ENCODE measurements at regions not wholly inside any gene's neighbourhood (a gene's known extent, or its start where the extent isn't known, plus 50 kb on each side); places are given as distances from the start of the nearest gene placed in this dataset.

- Histone ChIP-seq H3K4me3 (no peak overlapping the region), H3K27ac (no peak overlapping the region)
- TF ChIP-seq CTCF (IDR thresholded peaks at IDR 0.05): no peak
- DNase-seq (ENCODE audit: low spot score): no peak
Observed at GRCh38 chr12:59036347-59036746, 116.0 kb upstream of the LRIG3 start.

GRCh38 chr12:59031313-59031712 is 111.0 kb upstream of the LRIG3 start:
- no peak for TF ChIP-seq CTCF (IDR thresholded peaks at IDR 0.05)
- no peak overlapping the region for H3K4me3 ChIP-seq
- DNase-seq (ENCODE audit: low spot score): no peak
- H3K27ac ChIP-seq: no peak overlapping the region

GRCh38 chr12:59030415-59030814 is 110.1 kb upstream of the LRIG3 start:
- no peak for TF ChIP-seq CTCF (IDR thresholded peaks at IDR 0.05)
- no peak for DNase-seq (ENCODE audit: low spot score)
- Histone ChIP-seq H3K4me3 (no peak overlapping the region), H3K27ac (no peak overlapping the region)

GRCh38 chr12:59027199-59027598 is 106.9 kb upstream of the LRIG3 start:
- DNase-seq (ENCODE audit: low spot score): no peak
- no peak overlapping the region for H3K27ac ChIP-seq
- TF ChIP-seq CTCF (IDR thresholded peaks at IDR 0.05): no peak
- no peak overlapping the region for H3K4me3 ChIP-seq

- DNase-seq (ENCODE audit: low spot score): no peak
- Histone ChIP-seq H3K4me3 (no peak overlapping the region), H3K27ac (no peak overlapping the region)
- no peak for TF ChIP-seq CTCF (IDR thresholded peaks at IDR 0.05)
Observed at GRCh38 chr12:59023861-59024424, 103.6 kb upstream of the LRIG3 start.

GRCh38 chr12:59020073-59020946 is 100.0 kb upstream of the LRIG3 start:
- no peak for TF ChIP-seq CTCF (IDR thresholded peaks at IDR 0.05)
- no peak for DNase-seq (ENCODE audit: low spot score)
- Histone ChIP-seq H3K4me3 (no peak overlapping the region), H3K27ac (no peak overlapping the region)

- Histone ChIP-seq H3K27ac (no peak overlapping the region), H3K4me3 (no peak overlapping the region)
- no peak for DNase-seq (ENCODE audit: low spot score)
- no peak for TF ChIP-seq CTCF (IDR thresholded peaks at IDR 0.05)
Observed at GRCh38 chr12:59014885-59015284, 94.6 kb upstream of the LRIG3 start.

Measured in coronary artery (tissue), 2 donors.